ENCODE measurements at regions not wholly inside any gene's neighbourhood (a gene's known extent, or its start where the extent isn't known, plus 50 kb on each side); places are given as distances from the start of the nearest gene placed in this dataset.

GRCh38 chr11:114836161-114836560 lies 157.8 kb downstream of the NXPE2 start:
- no peaks in the 10 kb centered on the region for H3K9me2 ChIP-seq (ENCODE audit: insufficient read depth)
- H3K27ac ChIP-seq: no peak overlapping the region
- H3K4me1 ChIP-seq (replicated peaks; ENCODE audit: insufficient read depth): no peaks in the 10 kb centered on the region
- TF ChIP-seq CTCF (conservative IDR thresholded peaks at IDR 0.05) (no peak), EZH2 (IDR thresholded peaks at IDR 0.05; ENCODE audit: low read depth) (no peak)
- H2AFZ ChIP-seq: no peak overlapping the region
- no TSS peak for BruUV-seq (replicated peaks)
- no peaks in the 10 kb centered on the region for H3K36me3 ChIP-seq (ENCODE audit: low read depth)
- intact Hi-C loops (cut with micrococcal nuclease; ENCODE audit: unreplicated experiment): no loop called here
- no peak overlapping the region for H3K4me3 ChIP-seq
- H4K20me1 ChIP-seq (ENCODE audit: insufficient read depth): no peaks in the 10 kb centered on the region
- no peak overlapping the region for H3K4me2 ChIP-seq
- no peaks in the 10 kb centered on the region for H3F3A ChIP-seq (ENCODE audit: insufficient read depth, low read depth)
- DNase-seq: no peak
- ChIA-PET CTCF (no interaction called here), POLR2A (ENCODE audit: unreplicated experiment) (no interaction called here)
- H3K79me2 ChIP-seq (ENCODE audit: low read depth): no peaks in the 10 kb centered on the region
- no peaks in the 10 kb centered on the region for H3K27me3 ChIP-seq (ENCODE audit: insufficient read depth, low read depth)
- no peaks in the 10 kb centered on the region for H3K9me3 ChIP-seq (ENCODE audit: insufficient read depth, low read depth)

DNA sequence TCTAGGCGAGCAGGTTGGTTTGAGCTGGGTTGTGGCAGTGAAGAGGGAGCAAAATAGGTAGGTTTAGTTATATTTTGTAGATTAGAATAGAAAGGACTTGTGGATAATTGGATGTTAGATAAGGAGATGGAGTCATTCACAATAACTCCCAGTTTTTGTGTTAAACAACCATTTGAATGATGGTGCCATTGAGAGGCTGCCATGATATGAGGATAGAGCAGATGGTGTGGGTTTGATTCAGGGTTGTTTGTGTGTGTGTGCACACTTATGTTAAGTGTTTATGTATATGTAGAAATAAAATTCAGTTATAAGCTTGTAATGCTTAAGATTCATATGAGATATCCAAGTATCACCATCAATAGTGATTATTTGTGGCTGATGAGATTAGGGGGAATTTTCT lies 166.6 kb downstream of the NXPE2 start:
- Histone ChIP-seq H3F3A (ENCODE audit: insufficient read depth, low read depth) (no peaks in the 10 kb centered on the region), H3K36me3 (ENCODE audit: low read depth) (no peaks in the 10 kb centered on the region), H3K4me2 (no peak overlapping the region), H4K20me1 (ENCODE audit: insufficient read depth) (no peaks in the 10 kb centered on the region), H3K79me2 (ENCODE audit: low read depth) (no peaks in the 10 kb centered on the region), H3K9me2 (ENCODE audit: insufficient read depth) (no peaks in the 10 kb centered on the region), H3K4me3 (no peak overlapping the region), H2AFZ (no peak overlapping the region), H3K27me3 (ENCODE audit: insufficient read depth, low read depth) (peaks cover 7% of the 10 kb centered on the region; the same call in 1 of the 2 replicates), H3K4me1 (replicated peaks; ENCODE audit: insufficient read depth) (no peaks in the 10 kb centered on the region), H3K27ac (no peak overlapping the region), H3K9me3 (ENCODE audit: insufficient read depth, low read depth) (no peaks in the 10 kb centered on the region)
- no peak for DNase-seq
- ChIA-PET POLR2A (ENCODE audit: unreplicated experiment) (no interaction called here), CTCF (no interaction called here)
- intact Hi-C loops (cut with micrococcal nuclease; ENCODE audit: unreplicated experiment): no loop called here
- BruUV-seq (replicated peaks): no TSS peak
- TF ChIP-seq EZH2 (IDR thresholded peaks at IDR 0.05; ENCODE audit: low read depth) (no peak), CTCF (conservative IDR thresholded peaks at IDR 0.05) (no peak)

- Histone ChIP-seq H3K27me3 (ENCODE audit: insufficient read depth, low read depth) (peaks cover 7% of the 10 kb centered on the region; the same call in 1 of the 2 replicates), H3K4me2 (no peak overlapping the region), H3K9me2 (ENCODE audit: insufficient read depth) (no peaks in the 10 kb centered on the region), H2AFZ (no peak overlapping the region), H3K4me3 (no peak overlapping the region), H3K79me2 (ENCODE audit: low read depth) (no peaks in the 10 kb centered on the region), H3F3A (ENCODE audit: insufficient read depth, low read depth) (no peaks in the 10 kb centered on the region), H3K27ac (no peak overlapping the region), H3K4me1 (replicated peaks; ENCODE audit: insufficient read depth) (no peaks in the 10 kb centered on the region), H3K9me3 (ENCODE audit: insufficient read depth, low read depth) (no peaks in the 10 kb centered on the region), H3K36me3 (ENCODE audit: low read depth) (no peaks in the 10 kb centered on the region), H4K20me1 (ENCODE audit: insufficient read depth) (no peaks in the 10 kb centered on the region)
- ChIA-PET POLR2A (ENCODE audit: unreplicated experiment) (no interaction called here), CTCF (no interaction called here)
- DNase-seq: no peak
- TF ChIP-seq CTCF (conservative IDR thresholded peaks at IDR 0.05): no peak
- TF ChIP-seq EZH2 (IDR thresholded peaks at IDR 0.05; ENCODE audit: low read depth): no peak
- intact Hi-C loops (cut with micrococcal nuclease; ENCODE audit: unreplicated experiment): no loop called here
- BruUV-seq (replicated peaks): no TSS peak
These were observed 167.6 kb downstream of the NXPE2 start for GRCh38 chr11:114845766-114846415.

All from PC-9 (cell line).